GM12872 (cell line): ENCODE measurements at regions not wholly inside any gene's neighbourhood (a gene's known extent, or its start where the extent isn't known, plus 50 kb on each side); places are given as distances from the start of the nearest gene placed in this dataset.

Experiments used
- CTCF ChIP-seq: IDR thresholded peaks from 3 replicates; pipeline ENCODE4 v1.5.1; 2011; ENCODE audit warnings: low read depth, mild to moderate bottlenecking, low read length, moderate library complexity; ENCODE audit not compliant: insufficient read depth

GRCh38 chr3:31065765-31066164, 171.3 kb upstream of the GADL1 start:
- TF ChIP-seq CTCF, result no peak

- TF ChIP-seq CTCF, result no peak
These were observed 172.5 kb upstream of the GADL1 start for GRCh38 chr3:31067004-31067403.

GRCh38 chr3:31075471-31075870, 181.0 kb upstream of the GADL1 start:
- no peak for TF ChIP-seq CTCF

GRCh38 chr3:31075876-31076275, 181.4 kb upstream of the GADL1 start:
- no peak for TF ChIP-seq CTCF

- no peak for TF ChIP-seq CTCF
These were observed 182.7 kb upstream of the GADL1 start for GRCh38 chr3:31077021-31077601.

GRCh38 chr3:31077826-31078225, 183.4 kb upstream of the GADL1 start:
- no peak for TF ChIP-seq CTCF

GRCh38 chr3:31079689-31080088, 185.2 kb upstream of the GADL1 start:
- TF ChIP-seq CTCF, result no peak
